SKM-1 (cell line): ENCODE measurements at regions not wholly inside any gene's neighbourhood (a gene's known extent, or its start where the extent isn't known, plus 50 kb on each side); places are given as distances from the start of the nearest gene placed in this dataset.

Experiments
- DNase-seq: peaks from one replicate; lab custom pipeline; 2025; ENCODE audit not compliant: unreplicated experiment; lab: John Stamatoyannopoulos, UW

GRCh38 chr20:41798930-41799502 is 180.8 kb upstream of the CHD6 start:
- no peak for DNase-seq

GRCh38 chr20:41786158-41786557 is 168.0 kb upstream of the CHD6 start:
- DNase-seq: no peak

GRCh38 chr20:41784209-41784958 is 166.2 kb upstream of the CHD6 start:
- DNase-seq: no peak

GRCh38 chr20:41783423-41784208 is 165.4 kb upstream of the CHD6 start:
- DNase-seq: no peak

- DNase-seq: no peak
Observed at GRCh38 chr20:41782730-41783406, 164.7 kb upstream of the CHD6 start.

GRCh38 chr20:41782255-41782654 is 164.1 kb upstream of the CHD6 start:
- DNase-seq: no peak

- DNase-seq: no peak
Observed at GRCh38 chr20:41776421-41776820, 158.2 kb upstream of the CHD6 start.

- no peak for DNase-seq
Observed at GRCh38 chr20:41774291-41774690, 156.1 kb upstream of the CHD6 start.

- DNase-seq: no peak
Observed at GRCh38 chr20:41770965-41771364, 152.8 kb upstream of the CHD6 start.

- no peak for DNase-seq
Observed at GRCh38 chr20:41770427-41770826, 152.2 kb upstream of the CHD6 start.

- no peak for DNase-seq
Observed at GRCh38 chr20:41769592-41770018, 151.4 kb upstream of the CHD6 start.

- no peak for DNase-seq
Observed at GRCh38 chr20:41750137-41750536, 132.0 kb upstream of the CHD6 start.

- no peak for DNase-seq
Observed at GRCh38 chr20:41748756-41749582, 130.8 kb upstream of the CHD6 start.

- no peak for DNase-seq
Observed at GRCh38 chr20:41748051-41748450, 129.9 kb upstream of the CHD6 start.

- no peak for DNase-seq
Observed at GRCh38 chr20:41747226-41747625, 129.0 kb upstream of the CHD6 start.

GRCh38 chr20:41746635-41747034 is 128.5 kb upstream of the CHD6 start:
- DNase-seq: no peak

- no peak for DNase-seq
Observed at GRCh38 chr20:41738604-41739206, 120.5 kb upstream of the CHD6 start.

- no peak for DNase-seq
Observed at GRCh38 chr20:41735949-41736348, 117.8 kb upstream of the CHD6 start.

GRCh38 chr20:41734506-41734945 is 116.3 kb upstream of the CHD6 start:
- peak; percentile 22 for DNase-seq

- no peak for DNase-seq
Observed at GRCh38 chr20:41733151-41733550, 115.0 kb upstream of the CHD6 start.
